Left ventricle myocardium inferior (tissue), 1 donor: ENCODE measurements at regions not wholly inside any gene's neighbourhood (a gene's known extent, or its start where the extent isn't known, plus 50 kb on each side); places are given as distances from the start of the nearest gene placed in this dataset.

Source experiments
- DNase-seq: peaks from one replicate; pipeline ENCODE4 v3.0.0-alpha.2; 2020
- H3K27ac ChIP-seq: fragments of 200-600 bp; replicated peaks from 2 replicates; pipeline ENCODE4 v1.8.0; 2021
- H3K27me3 ChIP-seq: fragments of 200-600 bp; 2 replicates; pipeline ENCODE4 v1.8.0; 2021; ENCODE audit warnings: low read depth
- H3K36me3 ChIP-seq: fragments of 200-600 bp; 2 replicates; pipeline ENCODE4 v1.8.0; 2021
- H3K4me1 ChIP-seq: fragments of 200-600 bp; 2 replicates; pipeline ENCODE4 v1.8.0; 2021
- H3K4me3 ChIP-seq: fragments of 200-600 bp; 2 replicates; pipeline ENCODE4 v1.8.0; 2021; ENCODE audit warnings: mild to moderate bottlenecking, moderate library complexity
- H3K9me3 ChIP-seq: fragments of 200-600 bp; replicated peaks from 2 replicates; pipeline ENCODE4 v1.8.0; 2021
- CTCF ChIP-seq: fragments of 200-600 bp; IDR thresholded peaks from 2 replicates; pipeline ENCODE4 v1.8.0; 2021; ENCODE audit warnings: antibody characterized with exemption, mild to moderate bottlenecking, borderline replicate concordance
- intact Hi-C: fragments of 100-400 bp; cut with micrococcal nuclease; formaldehyde crosslinking; loops from one replicate; pipeline ENCODE4 v1.11.0; 2022
- donor health status: DM: no; HTN: yes; CAD: no; lungs with severe emphysema.

GRCh38 chr5:155381654-155382053 is 368.1 kb downstream of the KIF4B start:
- Histone ChIP-seq H3K27ac (no peak overlapping the region), H3K27me3 (no peaks in the 10 kb centered on the region), H3K4me1 (no peaks in the 10 kb centered on the region), H3K36me3 (no peaks in the 10 kb centered on the region), H3K9me3 (peaks cover 11% of the 10 kb centered on the region), H3K4me3 (no peak overlapping the region)
- no peak for DNase-seq
- intact Hi-C loops: no loop called here
- no peak for TF ChIP-seq CTCF

GRCh38 chr5:155389498-155389897 is 375.9 kb downstream of the KIF4B start:
- peaks cover 5% of the 10 kb centered on the region for H3K9me3 ChIP-seq
- no peak overlapping the region for H3K4me3 ChIP-seq
- H3K4me1 ChIP-seq: no peaks in the 10 kb centered on the region
- H3K27ac ChIP-seq: no peak overlapping the region
- H3K27me3 ChIP-seq: no peaks in the 10 kb centered on the region
- no peak for DNase-seq
- intact Hi-C loops: no loop called here
- H3K36me3 ChIP-seq: no peaks in the 10 kb centered on the region
- TF ChIP-seq CTCF: no peak

DNA sequence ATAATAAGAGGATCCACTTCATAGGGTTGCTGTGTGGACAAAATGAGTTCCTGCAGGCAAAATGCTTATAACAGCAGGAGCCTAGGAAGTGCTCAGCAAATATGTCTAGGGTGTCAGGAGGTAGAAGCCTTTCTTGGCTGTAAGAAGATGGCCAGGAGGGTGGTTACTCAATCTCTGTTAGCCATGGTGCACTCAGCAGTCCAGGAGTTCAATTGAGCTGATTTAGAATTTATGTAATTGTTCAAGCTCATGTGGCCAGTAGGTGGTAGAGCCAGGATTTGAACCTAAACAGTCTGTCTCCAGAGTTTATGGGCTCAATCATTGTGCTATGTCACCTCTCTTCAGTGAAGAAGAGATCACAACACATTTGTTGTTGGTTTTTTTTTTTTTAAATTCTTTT is 381.2 kb downstream of the KIF4B start:
- H3K27ac ChIP-seq: no peak overlapping the region
- TF ChIP-seq CTCF: no peak
- H3K36me3 ChIP-seq: no peaks in the 10 kb centered on the region
- no peaks in the 10 kb centered on the region for H3K9me3 ChIP-seq
- no peaks in the 10 kb centered on the region for H3K4me1 ChIP-seq
- DNase-seq: no peak
- H3K4me3 ChIP-seq: no peak overlapping the region
- H3K27me3 ChIP-seq: no peaks in the 10 kb centered on the region
- intact Hi-C loops: no loop called here

- intact Hi-C loops: no loop called here
- TF ChIP-seq CTCF: no peak
- H3K4me1 ChIP-seq: no peaks in the 10 kb centered on the region
- no peaks in the 10 kb centered on the region for H3K27me3 ChIP-seq
- no peak for DNase-seq
- H3K4me3 ChIP-seq: no peak overlapping the region
- peaks cover 27% of the 10 kb centered on the region for H3K9me3 ChIP-seq
- H3K36me3 ChIP-seq: no peaks in the 10 kb centered on the region
- no peak overlapping the region for H3K27ac ChIP-seq
Observed at GRCh38 chr5:155402927-155403640, 389.5 kb downstream of the KIF4B start.

- TF ChIP-seq CTCF: no peak
- no peaks in the 10 kb centered on the region for H3K27me3 ChIP-seq
- H3K4me1 ChIP-seq: no peaks in the 10 kb centered on the region
- DNase-seq: no peak
- H3K4me3 ChIP-seq: no peak overlapping the region
- H3K27ac ChIP-seq: peak overlapping the region; percentile 57
- intact Hi-C loops: no loop called here
- H3K36me3 ChIP-seq: no peaks in the 10 kb centered on the region
- peaks cover 27% of the 10 kb centered on the region for H3K9me3 ChIP-seq
Observed at GRCh38 chr5:155406815-155407214, 393.3 kb downstream of the KIF4B start.
